Ammon's horn (tissue), 1 donor: ENCODE measurements at regions not wholly inside any gene's neighbourhood (a gene's known extent, or its start where the extent isn't known, plus 50 kb on each side); places are given as distances from the start of the nearest gene placed in this dataset.
"Not testable (repeated sequence)": the region's sequence is repeated elsewhere in the genome, so short reads cannot be mapped to it uniquely, and the experiment has no call there.

Source experiments
- DNase-seq: peaks from one replicate; pipeline ENCODE4 v3.0.0-alpha.2; 2016; ENCODE audit warnings: low spot score

DNA sequence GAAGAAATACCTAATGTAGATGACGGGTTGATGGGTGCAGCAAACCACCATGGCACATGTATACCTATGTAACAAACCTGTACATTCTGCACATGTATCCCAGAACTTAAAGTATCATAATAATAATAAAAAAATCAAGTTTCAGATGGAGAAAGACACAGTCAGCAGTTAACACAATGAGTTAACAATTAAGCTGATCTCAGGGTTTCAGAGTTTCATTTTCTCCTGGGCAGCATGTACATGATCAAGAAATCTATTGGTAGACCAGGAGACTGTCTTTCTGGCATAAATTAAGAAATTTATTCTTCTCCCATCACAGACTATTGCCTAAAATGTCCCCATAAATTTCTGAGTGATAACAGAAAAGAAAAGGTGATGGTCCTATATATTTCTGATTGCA, 155.3 kb downstream of the RAD51AP2 start:
- no peak for DNase-seq

DNA sequence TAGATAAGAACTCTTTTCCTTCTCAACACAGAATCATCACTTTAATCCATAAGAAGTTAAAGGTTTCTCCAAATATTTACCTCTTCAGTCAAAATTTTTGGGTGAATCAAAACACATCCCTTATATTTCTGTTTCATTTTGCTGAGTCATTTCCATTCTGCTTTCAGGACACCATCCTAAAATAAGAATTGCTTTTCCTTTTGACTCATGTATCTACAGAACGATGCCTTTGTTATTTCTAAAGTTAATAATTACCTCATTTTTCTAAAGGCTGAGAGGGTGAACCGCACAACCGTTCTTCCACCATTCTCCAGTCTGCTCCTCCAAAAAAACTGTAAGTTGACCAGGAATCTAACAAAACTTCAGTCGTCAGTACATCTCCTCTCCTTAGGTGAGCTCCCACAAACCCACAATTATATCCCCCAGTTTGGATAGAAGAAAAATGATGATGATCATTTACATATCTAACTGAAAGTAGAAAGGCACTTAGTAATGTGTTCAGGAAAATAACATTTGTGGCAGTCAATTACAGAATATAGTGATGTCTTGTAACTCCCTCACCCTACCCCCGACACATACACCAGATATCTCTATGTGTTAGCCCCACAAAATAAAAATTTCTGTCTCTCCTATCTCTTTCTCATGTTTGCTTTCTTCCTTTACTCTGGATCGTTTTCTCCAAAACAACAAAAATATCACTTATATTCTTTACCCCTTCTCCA, 162.5 kb downstream of the RAD51AP2 start:
- no peak for DNase-seq

DNA sequence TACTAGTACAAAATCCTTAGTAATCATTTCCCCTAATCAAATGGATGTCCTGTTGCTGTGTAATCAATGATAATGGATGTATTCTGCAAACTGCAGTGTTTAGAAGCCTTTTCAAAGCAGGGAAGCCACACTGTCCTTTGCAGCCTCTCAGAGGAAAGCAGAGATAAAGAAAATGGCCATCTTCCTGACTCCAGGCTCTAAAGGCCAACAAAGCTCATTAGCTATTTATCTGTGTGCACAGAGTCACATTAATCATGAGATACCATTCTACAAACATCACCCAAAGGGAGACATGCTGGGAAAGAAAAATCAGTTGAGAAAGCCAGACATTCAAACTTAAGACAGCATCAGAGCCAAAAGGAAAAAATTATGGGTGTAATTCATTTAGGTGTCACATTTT, 165.0 kb downstream of the RAD51AP2 start:
- no peak for DNase-seq

- not testable (repeated sequence) for DNase-seq
Measured at GRCh38 chr2:17342692-17343091, 175.5 kb downstream of the RAD51AP2 start.

- DNase-seq, result no peak
Measured at GRCh38 chr2:17337507-17337906, 180.7 kb downstream of the RAD51AP2 start.

GRCh38 chr2:17336458-17336857, 181.8 kb downstream of the RAD51AP2 start:
- DNase-seq, result peak; percentile 18

GRCh38 chr2:17334300-17334699, 183.9 kb downstream of the RAD51AP2 start:
- DNase-seq, result no peak

- DNase-seq, result no peak
Measured at GRCh38 chr2:17331636-17332035, 186.6 kb downstream of the RAD51AP2 start.

DNA sequence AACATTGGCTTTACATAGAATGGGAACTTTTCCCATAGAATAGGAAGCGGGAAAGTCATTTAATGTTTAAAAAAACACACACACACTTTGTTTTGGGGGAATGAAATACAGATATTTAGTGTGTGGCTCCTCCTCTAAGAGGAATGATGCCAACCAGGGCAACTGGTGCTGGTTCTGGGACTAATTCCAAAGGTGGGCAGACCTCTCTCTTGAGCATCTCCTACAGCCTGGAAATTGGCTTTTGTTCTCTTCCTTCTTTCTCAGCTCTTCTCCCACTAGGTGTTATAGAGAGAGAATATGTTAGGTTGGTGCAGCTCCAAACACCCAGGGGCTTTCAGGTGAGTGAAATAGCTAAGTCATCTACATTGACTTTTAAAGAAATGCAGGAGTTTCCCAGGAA, 190.1 kb downstream of the RAD51AP2 start:
- no peak for DNase-seq

GRCh38 chr2:17327649-17328048, 190.6 kb downstream of the RAD51AP2 start:
- DNase-seq, result no peak

DNA sequence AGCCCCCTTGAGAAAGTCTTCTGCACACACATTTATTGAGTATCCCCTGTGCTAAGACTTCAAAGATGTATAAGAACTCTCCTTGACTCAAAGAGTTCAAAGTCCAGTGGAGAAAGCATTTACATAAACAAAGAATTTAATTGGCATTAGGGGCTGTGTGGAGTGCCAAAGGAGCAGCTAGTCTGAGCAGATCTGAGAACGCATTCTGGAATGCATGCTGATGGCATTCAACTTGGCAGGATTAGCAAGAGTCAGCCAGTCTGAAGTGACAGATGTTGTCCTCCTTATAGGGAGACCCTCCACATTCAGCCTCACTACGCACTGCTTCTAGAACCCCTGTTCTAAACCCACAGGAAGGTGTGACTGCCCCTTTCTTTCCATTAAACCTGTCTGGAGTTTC, 191.5 kb downstream of the RAD51AP2 start:
- no peak for DNase-seq

- DNase-seq, result no peak
Measured at GRCh38 chr2:17323697-17324096, 194.5 kb downstream of the RAD51AP2 start.

GRCh38 chr2:17322461-17322860, 195.8 kb downstream of the RAD51AP2 start:
- no peak for DNase-seq

DNA sequence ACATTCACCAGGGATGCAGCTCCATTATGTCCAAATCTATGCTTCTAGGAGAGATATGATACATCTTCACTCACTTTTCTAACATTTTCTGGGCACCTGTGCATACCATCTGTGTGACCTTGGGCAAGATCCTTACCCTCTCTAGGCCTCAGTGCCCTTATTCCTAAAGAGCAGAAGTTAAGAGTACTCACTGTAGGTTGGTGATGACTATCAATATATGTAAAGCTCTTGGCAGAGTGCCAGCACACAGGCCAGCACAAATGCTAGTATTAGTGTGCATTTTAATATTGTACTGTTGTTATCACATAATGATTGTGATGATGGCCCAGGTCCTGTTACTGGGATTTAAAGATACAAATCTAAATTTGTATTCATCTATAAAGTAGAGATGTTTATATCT, 199.2 kb downstream of the RAD51AP2 start:
- DNase-seq, result no peak

GRCh38 chr2:17318013-17318412, 200.2 kb downstream of the RAD51AP2 start:
- DNase-seq, result peak; percentile 8

GRCh38 chr2:17317439-17317976, 200.7 kb downstream of the RAD51AP2 start:
- no peak for DNase-seq

GRCh38 chr2:17313261-17313660, 205.0 kb downstream of the RAD51AP2 start:
- peak; percentile 15 for DNase-seq

- no peak for DNase-seq
Measured at GRCh38 chr2:17311771-17312511, 206.3 kb downstream of the RAD51AP2 start.

DNA sequence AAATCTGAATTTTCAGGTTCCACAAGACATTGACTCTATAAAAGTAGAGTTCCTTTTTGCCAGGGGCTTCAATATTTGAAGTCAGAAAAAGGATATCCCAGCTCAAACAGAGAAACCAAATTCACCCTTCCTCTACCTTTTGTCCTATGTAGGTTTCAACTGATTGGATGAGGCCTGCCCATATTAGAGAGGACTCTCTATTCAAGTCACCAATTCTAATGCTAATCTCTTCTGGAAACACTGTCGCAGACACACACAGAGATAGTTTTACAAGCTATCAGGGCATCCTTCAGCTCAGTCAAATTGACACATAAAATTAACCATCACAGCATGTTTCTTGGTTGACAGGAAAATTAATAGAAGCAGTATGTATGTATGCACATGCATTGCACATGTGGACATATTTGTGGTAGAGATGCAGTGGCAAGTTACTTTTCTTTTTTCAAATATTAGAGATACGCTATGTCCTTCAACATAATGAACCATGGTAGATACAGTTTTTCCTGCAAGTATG, 207.1 kb downstream of the RAD51AP2 start:
- DNase-seq, result no peak

DNA sequence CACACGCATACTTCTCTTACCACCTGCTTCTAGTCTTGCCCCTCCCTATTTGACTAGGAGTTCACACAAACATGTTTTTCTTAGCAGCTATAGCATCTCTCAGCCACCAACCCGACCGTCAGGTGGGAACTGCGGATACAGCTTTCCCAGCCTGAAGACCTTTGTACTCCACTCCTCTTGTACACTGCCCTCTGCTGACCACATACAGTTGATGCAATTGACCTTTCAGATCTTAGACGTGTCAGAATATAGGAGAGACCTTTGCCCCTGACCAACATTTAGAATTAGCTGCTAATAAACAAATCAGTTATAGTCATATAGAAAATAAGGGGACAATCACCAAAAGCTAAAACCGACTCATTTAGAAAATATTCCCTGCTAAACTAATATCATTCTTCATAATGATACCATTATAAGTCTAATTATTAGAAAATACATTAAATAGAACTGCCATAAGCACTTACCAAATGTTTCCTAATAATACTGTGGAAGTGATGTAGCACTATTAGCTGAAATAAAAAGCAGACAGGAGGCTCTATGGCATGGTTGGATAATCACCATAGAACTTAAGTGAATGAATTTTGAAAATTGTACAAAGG, 208.4 kb downstream of the RAD51AP2 start:
- DNase-seq, result peak; percentile 63

DNA sequence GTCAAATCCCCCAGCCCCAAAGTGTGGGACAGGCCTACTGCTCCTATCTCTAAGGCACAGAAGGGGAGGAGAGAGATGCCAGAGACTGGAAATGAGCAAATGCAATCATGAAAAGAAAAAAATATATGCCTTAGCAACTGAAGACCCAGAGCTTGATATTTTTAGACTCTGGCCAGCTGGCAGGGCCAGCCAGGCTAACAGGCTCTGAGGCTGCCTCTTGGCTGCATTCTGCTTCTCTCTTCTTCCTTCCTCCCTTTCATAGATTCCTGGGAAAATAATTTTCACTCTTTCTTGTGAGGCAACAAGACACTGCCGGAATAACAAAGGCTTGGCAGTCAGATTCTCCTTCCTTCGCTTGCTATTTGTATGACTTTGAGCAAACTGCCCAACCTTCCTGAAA, 209.1 kb downstream of the RAD51AP2 start:
- DNase-seq, result no peak

GRCh38 chr2:17306706-17307105, 211.5 kb downstream of the RAD51AP2 start:
- DNase-seq, result no peak

GRCh38 chr2:17306219-17306618, 212.0 kb downstream of the RAD51AP2 start:
- no peak for DNase-seq
